Right lobe of liver (tissue), 6 donors: ENCODE measurements at regions not wholly inside any gene's neighbourhood (a gene's known extent, or its start where the extent isn't known, plus 50 kb on each side); places are given as distances from the start of the nearest gene placed in this dataset.
"Not testable (repeated sequence)": the region's sequence is repeated elsewhere in the genome, so short reads cannot be mapped to it uniquely, and the experiment has no call there.

ENCODE experiments used
- ATAC-seq, 4 donors: fragments of 200-7000 bp; cut with Tn5 transposase; one replicate each; pipeline ENCODE4 v1.9.1; 2020; ENCODE audit warnings: mild to moderate bottlenecking in 4 of 4, moderate library complexity in 4 of 4
- DNase-seq, 3 donors: peaks; one replicate each; pipeline ENCODE4 v3.0.0-alpha.2; 2020
- H3K27ac ChIP-seq, 3 donors: fragments of 200-600 bp; one replicate each; pipeline ENCODE4 v1.8.0; 2022
- H3K27me3 ChIP-seq, 2 donors: fragments of 200-600 bp; one replicate each; pipeline ENCODE4 v1.8.0; 2022
- H3K36me3 ChIP-seq, 4 donors: fragments of 200-600 bp; sonication (generic) in 1 of 4; one replicate each; pipeline versions ENCODE4 v1.5.1 to v1.8.0; 2017 to 2022; ENCODE audit warnings: control low read depth in 1 of 4
- H3K4me1 ChIP-seq, 4 donors: fragments of 200-600 bp; sonication (generic) in 1 of 4; one replicate each; pipeline versions ENCODE4 v1.5.1 to v1.8.0; 2017 to 2022; ENCODE audit warnings: control low read depth in 1 of 4
- H3K4me3 ChIP-seq, 3 donors: fragments of 200-600 bp; one replicate each; pipeline ENCODE4 v1.8.0; 2022
- H3K9me3 ChIP-seq, 4 donors: fragments of 200-600 bp; sonication (generic) in 1 of 4; one replicate each; pipeline versions ENCODE4 v1.5.1 to v1.8.0; 2017 to 2022; ENCODE audit warnings: control low read depth in 1 of 4
- POLR2A ChIP-seq: fragments of 450-650 bp; IDR thresholded peaks from one replicate; pipeline ENCODE4 v1.6.1; 2017; ENCODE audit warnings: antibody characterized with exemption, mild to moderate bottlenecking
- WGBS: methylation state at CpG from one replicate; pipeline ENCODE4 v1.1.6; 2018; ENCODE audit warnings: low coverage, low lambda C conversion rate; ENCODE audit not compliant: insufficient coverage; ENCODE audit errors: missing lambda C conversion rate; 5-methylcytosine and 5-hydroxymethylcytosine counted together
- intact Hi-C, 2 donors: fragments of 100-400 bp; cut with DNase I; formaldehyde crosslinking; loops; one replicate each; pipeline versions ENCODE4 v1.11.2 to v1.14.1; 2022
- TF ChIP-seq, protein P1 (sequence below), 4 donors: fragments of 200-600 bp in 3 of 4; fragments of 450-650 bp in 1 of 4; IDR thresholded peaks; one replicate each; pipeline versions ENCODE4 v1.5.1 to v1.8.0; 2016 to 2022; ENCODE audit warnings: antibody characterized with exemption in 4 of 4, mild to moderate bottlenecking in 2 of 4
- donor health status: DM: no; HTN: yes; CAD: no.
- donor health status: DM: no; HTN: no; CAD: no.
- donor health status: DM: no; HTN: no; CAD: no.
- donor health status: DM: no; HTN: yes; CAD: no.
- donor health status: DM: no; HTN: yes; CAD: no.

DNA sequence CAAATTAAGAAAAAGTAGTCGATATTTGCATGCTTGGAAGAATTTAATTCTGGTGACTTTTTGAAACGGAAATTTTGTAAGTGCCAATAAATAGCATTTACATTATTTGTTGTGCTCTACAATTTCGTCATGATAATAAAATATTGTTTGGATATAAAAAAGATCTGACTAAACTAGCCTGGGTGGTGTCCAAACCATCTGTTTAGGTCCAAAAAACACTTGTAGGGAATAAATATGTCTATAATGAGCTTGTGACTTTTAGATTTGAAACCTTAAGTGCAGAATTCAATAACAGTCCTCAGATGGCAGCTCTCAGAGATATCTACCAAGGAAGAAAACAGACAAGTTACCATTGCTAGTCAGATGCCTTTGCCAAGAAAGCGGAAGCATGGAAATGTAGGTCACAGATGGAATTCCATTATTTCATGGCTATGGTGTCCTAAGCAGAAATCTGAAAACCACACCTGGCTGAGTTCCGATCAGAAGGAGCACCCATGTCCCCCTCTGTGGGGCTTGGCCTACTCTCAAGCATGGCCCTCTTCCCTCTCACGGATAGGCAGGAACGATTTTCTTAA is 731.1 kb downstream of the RNF144A start:
- intact Hi-C loops, result no loop called here
- no peak for ATAC-seq
- Histone ChIP-seq H3K4me3 (no peak overlapping the region), H3K4me1 (no peaks in the 10 kb centered on the region), H3K36me3 (no peaks in the 10 kb centered on the region), H3K27me3 (no peaks in the 10 kb centered on the region), H3K27ac (no peak overlapping the region), H3K9me3 (no peaks in the 10 kb centered on the region)
- no peak for TF ChIP-seq POLR2A
- TF ChIP-seq, protein P1, sequence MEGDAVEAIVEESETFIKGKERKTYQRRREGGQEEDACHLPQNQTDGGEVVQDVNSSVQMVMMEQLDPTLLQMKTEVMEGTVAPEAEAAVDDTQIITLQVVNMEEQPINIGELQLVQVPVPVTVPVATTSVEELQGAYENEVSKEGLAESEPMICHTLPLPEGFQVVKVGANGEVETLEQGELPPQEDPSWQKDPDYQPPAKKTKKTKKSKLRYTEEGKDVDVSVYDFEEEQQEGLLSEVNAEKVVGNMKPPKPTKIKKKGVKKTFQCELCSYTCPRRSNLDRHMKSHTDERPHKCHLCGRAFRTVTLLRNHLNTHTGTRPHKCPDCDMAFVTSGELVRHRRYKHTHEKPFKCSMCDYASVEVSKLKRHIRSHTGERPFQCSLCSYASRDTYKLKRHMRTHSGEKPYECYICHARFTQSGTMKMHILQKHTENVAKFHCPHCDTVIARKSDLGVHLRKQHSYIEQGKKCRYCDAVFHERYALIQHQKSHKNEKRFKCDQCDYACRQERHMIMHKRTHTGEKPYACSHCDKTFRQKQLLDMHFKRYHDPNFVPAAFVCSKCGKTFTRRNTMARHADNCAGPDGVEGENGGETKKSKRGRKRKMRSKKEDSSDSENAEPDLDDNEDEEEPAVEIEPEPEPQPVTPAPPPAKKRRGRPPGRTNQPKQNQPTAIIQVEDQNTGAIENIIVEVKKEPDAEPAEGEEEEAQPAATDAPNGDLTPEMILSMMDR (IDR thresholded peaks at IDR 0.05), result no peak
- DNase-seq, result no peak
- WGBS, result 74% methylated on average over 7 of the region's 7 CpGs

DNA sequence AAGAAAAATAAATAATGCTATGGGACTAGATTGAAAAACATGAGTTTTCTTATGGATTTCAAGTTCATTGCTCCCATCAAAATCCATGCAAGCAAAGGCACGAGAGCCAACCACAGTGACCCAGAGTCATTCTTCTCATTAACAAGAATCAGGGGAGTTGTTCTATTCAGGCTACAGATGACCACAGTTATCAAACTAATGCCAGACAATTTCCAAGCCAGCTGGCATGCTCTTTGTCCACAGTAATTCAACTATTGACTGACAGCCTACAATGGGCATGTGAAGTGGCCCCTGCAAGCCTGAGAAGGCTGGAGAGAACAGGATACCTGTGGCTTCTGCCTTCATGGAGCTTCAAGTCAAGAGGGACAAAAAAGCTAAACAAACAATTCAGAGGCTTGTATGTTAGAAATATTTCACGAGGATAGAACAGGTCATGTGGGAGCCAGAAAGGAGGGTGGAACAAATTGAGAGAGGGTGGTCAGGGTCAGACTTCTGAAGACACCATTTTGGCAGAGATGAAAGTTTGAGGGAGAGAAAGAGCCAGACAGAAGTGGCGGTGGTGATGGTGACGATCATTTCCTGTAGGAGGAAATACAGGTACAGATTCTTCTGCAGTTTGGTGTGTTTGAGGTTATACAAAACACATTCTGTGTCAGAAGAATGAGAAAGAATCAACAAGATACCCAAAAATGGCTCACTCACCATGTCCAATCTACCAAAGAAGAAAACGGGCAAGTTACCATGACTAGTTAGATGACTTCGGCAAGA is 732.4 kb downstream of the RNF144A start:
- TF ChIP-seq POLR2A, result no peak
- TF ChIP-seq, protein P1 (IDR thresholded peaks at IDR 0.05), result no peak
- Histone ChIP-seq H3K9me3 (no peaks in the 10 kb centered on the region), H3K4me1 (no peaks in the 10 kb centered on the region), H3K36me3 (no peaks in the 10 kb centered on the region), H3K27me3 (no peaks in the 10 kb centered on the region), H3K27ac (no peak overlapping the region), H3K4me3 (no peak overlapping the region)
- 55% methylated on average over 6 of the region's 6 CpGs for WGBS
- ATAC-seq (no peak), DNase-seq (no peak)
- intact Hi-C loops, result no loop called here

DNA sequence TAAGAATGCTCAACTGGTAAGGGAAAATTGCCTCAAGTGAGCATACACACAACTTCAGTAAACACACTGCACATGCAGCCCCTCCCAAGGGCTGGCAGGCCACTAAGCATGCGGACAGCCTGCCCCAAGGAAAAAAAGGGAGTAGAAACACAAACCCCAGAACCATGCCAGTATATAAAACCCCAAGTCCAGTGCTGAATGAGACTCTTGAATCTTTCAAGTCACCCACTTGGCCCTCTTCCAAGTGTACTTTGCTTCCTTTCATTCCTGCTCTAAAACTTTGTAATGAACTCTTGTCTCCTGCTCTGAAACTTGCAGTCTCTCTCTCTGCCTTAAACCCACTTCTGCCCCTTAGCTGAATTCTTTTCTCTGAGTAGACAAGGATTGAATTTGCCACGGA is 736.4 kb downstream of the RNF144A start:
- WGBS, result 65% methylated on average over 2 of the region's 2 CpGs

DNA sequence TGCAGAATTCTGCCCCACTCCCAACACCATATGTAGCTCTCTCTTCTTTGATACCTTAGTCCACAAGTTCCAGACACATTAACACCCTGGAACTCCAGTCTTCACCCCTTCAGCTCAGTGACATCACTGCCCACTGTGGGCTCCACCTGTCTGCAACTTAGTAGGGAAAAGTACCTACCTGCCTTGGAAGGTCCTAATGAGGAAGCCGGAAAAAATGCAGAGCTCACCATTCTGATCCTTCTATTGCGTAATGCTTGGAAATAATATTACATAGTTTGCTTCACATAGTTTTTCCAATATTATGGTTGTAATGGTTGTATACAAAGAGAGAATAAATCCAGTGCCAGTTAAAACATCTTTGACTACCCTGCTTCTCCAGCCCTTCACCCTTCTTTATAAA is 738.4 kb downstream of the RNF144A start:
- intact Hi-C loops, result no loop called here
- no peak for ATAC-seq
- no peaks in the 10 kb centered on the region for H3K9me3 ChIP-seq

More for the DNA sequence above, 736.4 kb downstream of the RNF144A start:
- Histone ChIP-seq H3K4me1 (no peaks in the 10 kb centered on the region), H3K27ac (no peak overlapping the region), H3K4me3 (no peak overlapping the region), H3K36me3 (no peaks in the 10 kb centered on the region), H3K9me3 (no peaks in the 10 kb centered on the region), H3K27me3 (no peaks in the 10 kb centered on the region)
- ATAC-seq (no peak), DNase-seq (no peak)
- TF ChIP-seq POLR2A, result no peak
- TF ChIP-seq, protein P1 (IDR thresholded peaks at IDR 0.05), result no peak
- intact Hi-C loops, result no loop called here

DNA sequence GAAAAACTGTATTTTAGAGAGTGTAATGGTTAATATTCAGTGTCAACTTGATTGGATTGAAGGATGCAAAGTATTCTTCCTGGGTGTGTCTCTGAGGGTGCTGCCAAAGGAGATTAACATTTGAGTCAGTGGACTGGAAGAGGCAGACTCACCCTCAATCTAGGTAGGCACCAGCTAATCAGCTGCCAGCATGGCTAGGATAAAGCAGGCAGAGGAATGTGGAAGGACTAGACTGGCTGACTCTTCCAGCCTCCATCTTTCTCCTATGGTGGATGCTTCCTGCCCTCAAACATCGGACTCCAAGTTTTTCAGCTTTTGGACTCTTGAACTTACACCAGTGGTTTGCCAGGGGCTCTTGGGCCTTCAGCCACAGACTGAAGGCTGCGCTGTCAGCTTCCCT is 740.3 kb downstream of the RNF144A start:
- DNase-seq, H3K9me3 ChIP-seq, H3K27me3 ChIP-seq, ATAC-seq, H3K36me3 ChIP-seq, intact Hi-C loops, H3K4me3 ChIP-seq, H3K4me1 ChIP-seq, H3K27ac ChIP-seq: not testable (repeated sequence)
- 83% methylated on average over 1 of the region's 2 CpGs for WGBS

More for the DNA sequence above, 738.4 kb downstream of the RNF144A start:
- Histone ChIP-seq H3K36me3 (no peaks in the 10 kb centered on the region), H3K27me3 (no peaks in the 10 kb centered on the region), H3K27ac (no peak overlapping the region), H3K4me3 (no peak overlapping the region), H3K4me1 (no peaks in the 10 kb centered on the region)
- WGBS, result 100% methylated on average over 1 of the region's 2 CpGs
- DNase-seq, result no peak
- TF ChIP-seq, protein P1 (IDR thresholded peaks at IDR 0.05), result no peak
- no peak for TF ChIP-seq POLR2A
